GM12891 (cell line): ENCODE measurements at regions not wholly inside any gene's neighbourhood (a gene's known extent, or its start where the extent isn't known, plus 50 kb on each side); places are given as distances from the start of the nearest gene placed in this dataset.

ENCODE experiments used
- PAX5 ChIP-seq: IDR thresholded peaks from 2 replicates; pipeline ENCODE4 v1.6.1; 2011; ENCODE audit warnings: low read length, moderate library complexity, mild to moderate bottlenecking; ENCODE audit not compliant: insufficient read depth, severe bottlenecking
- POLR2A ChIP-seq: IDR thresholded peaks from 2 replicates; pipeline ENCODE4 v1.6.1; 2011; ENCODE audit warnings: low read depth, low read length, control low read depth
- POLR2AphosphoS5 ChIP-seq: IDR thresholded peaks from 2 replicates; pipeline ENCODE4 v1.6.1; 2011; ENCODE audit warnings: low read depth, low read length, control low read depth
- POU2F2 ChIP-seq: IDR thresholded peaks from 2 replicates; pipeline ENCODE4 v1.6.1; 2011; ENCODE audit warnings: low read depth, mild to moderate bottlenecking, control low read depth, low read length, moderate library complexity
- SPI1 ChIP-seq: IDR thresholded peaks from 2 replicates; pipeline ENCODE4 v1.6.1; 2011; ENCODE audit warnings: low read depth, low read length, control low read depth
- TAF1 ChIP-seq: IDR thresholded peaks from 2 replicates; pipeline ENCODE4 v1.6.1; 2011; ENCODE audit warnings: low read depth, low read length, control low read depth

GRCh38 chr7:67678419-67678818, 681.8 kb downstream of the TYW1 start:
- no peak for TF ChIP-seq POLR2AphosphoS5
- no peak for TF ChIP-seq POLR2A
- no peak for TF ChIP-seq TAF1
- no peak for TF ChIP-seq SPI1
- no peak for TF ChIP-seq POU2F2
- TF ChIP-seq PAX5, result no peak
